ENCODE measurements at regions not wholly inside any gene's neighbourhood (a gene's known extent, or its start where the extent isn't known, plus 50 kb on each side); places are given as distances from the start of the nearest gene placed in this dataset.

DNA sequence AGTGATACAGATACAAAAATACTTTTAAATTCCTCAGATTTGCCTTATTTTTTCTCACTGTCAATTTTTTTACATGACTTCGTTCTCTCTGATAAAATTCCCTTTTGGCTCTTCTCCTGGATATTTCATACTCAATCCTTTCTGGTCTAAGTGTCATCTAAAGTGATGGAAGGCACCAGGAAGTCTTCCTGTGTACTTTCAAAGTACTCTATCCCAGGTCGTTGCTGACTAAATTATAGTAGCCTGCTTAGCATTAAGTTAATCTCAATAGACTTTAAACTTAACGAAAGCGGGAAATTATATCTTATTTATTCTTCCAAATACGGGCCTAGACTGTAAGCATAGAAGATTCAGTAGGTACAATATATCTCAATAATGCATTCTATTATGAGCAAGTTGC is 67.8 kb downstream of the CASP12 start:
- Histone ChIP-seq H3K36me3 (ENCODE audit: insufficient read depth, insufficient read length, low read length) (no peaks in the 10 kb centered on the region), H3K4me1 (ENCODE audit: insufficient read depth, insufficient read length) (no peaks in the 10 kb centered on the region), H3K4me3 (ENCODE audit: insufficient read length, low read depth) (no peak overlapping the region), H3K9ac (ENCODE audit: insufficient read length, low read depth) (no peak overlapping the region), H3K9me3 (ENCODE audit: insufficient read depth, low read length) (no peaks in the 10 kb centered on the region), H3K27me3 (ENCODE audit: insufficient read depth, insufficient read length) (no peaks in the 10 kb centered on the region)
- DNase-seq (ENCODE audit: low read depth, low spot score): no peak
- TF ChIP-seq SUZ12 (IDR thresholded peaks at IDR 0.05; ENCODE audit: extremely low read depth, insufficient read depth, insufficient read length) (no peak), ZNF274 (IDR thresholded peaks at IDR 0.05; ENCODE audit: low read depth, low read length) (no peak), YY1 (IDR thresholded peaks at IDR 0.05; ENCODE audit: insufficient read depth, insufficient read length) (no peak)

DNA sequence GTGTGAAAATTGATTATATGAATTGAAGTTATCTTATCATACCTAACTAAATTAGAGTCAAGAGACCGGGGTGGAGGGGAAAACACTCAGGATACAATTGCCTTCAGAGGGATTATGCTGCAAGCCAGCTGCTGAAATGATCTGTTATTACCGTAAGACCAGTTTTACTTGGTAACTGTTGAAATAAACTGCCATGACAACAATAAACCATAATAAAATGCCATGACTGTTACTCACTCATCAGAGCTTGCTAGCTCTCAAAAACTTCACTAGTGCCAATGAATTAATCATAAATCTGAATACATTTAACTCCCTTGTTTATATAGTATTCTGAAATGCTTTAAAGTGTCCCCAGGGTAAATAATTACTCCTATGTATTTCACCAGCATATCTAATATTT is 68.2 kb downstream of the CASP12 start:
- H3K9ac ChIP-seq (ENCODE audit: insufficient read length, low read depth): no peak overlapping the region
- no peaks in the 10 kb centered on the region for H3K36me3 ChIP-seq (ENCODE audit: insufficient read depth, insufficient read length, low read length)
- no peak for DNase-seq (ENCODE audit: low read depth, low spot score)
- no peaks in the 10 kb centered on the region for H3K27me3 ChIP-seq (ENCODE audit: insufficient read depth, insufficient read length)
- H3K9me3 ChIP-seq (ENCODE audit: insufficient read depth, low read length): no peaks in the 10 kb centered on the region
- TF ChIP-seq ZNF274 (IDR thresholded peaks at IDR 0.05; ENCODE audit: low read depth, low read length): no peak
- no peak for TF ChIP-seq YY1 (IDR thresholded peaks at IDR 0.05; ENCODE audit: insufficient read depth, insufficient read length)
- TF ChIP-seq SUZ12 (IDR thresholded peaks at IDR 0.05; ENCODE audit: extremely low read depth, insufficient read depth, insufficient read length): no peak
- H3K4me3 ChIP-seq (ENCODE audit: insufficient read length, low read depth): no peak overlapping the region
- H3K4me1 ChIP-seq (ENCODE audit: insufficient read depth, insufficient read length): no peaks in the 10 kb centered on the region

- TF ChIP-seq ZNF274 (IDR thresholded peaks at IDR 0.05; ENCODE audit: low read depth, low read length) (no peak), SUZ12 (IDR thresholded peaks at IDR 0.05; ENCODE audit: extremely low read depth, insufficient read depth, insufficient read length) (no peak), YY1 (IDR thresholded peaks at IDR 0.05; ENCODE audit: insufficient read depth, insufficient read length) (no peak)
- no peak overlapping the region for H3K9ac ChIP-seq (ENCODE audit: insufficient read length, low read depth)
- no peaks in the 10 kb centered on the region for H3K27me3 ChIP-seq (ENCODE audit: insufficient read depth, insufficient read length)
- no peaks in the 10 kb centered on the region for H3K9me3 ChIP-seq (ENCODE audit: insufficient read depth, low read length)
- DNase-seq (ENCODE audit: low read depth, low spot score): no peak
- no peak overlapping the region for H3K4me3 ChIP-seq (ENCODE audit: insufficient read length, low read depth)
- no peaks in the 10 kb centered on the region for H3K4me1 ChIP-seq (ENCODE audit: insufficient read depth, insufficient read length)
- no peaks in the 10 kb centered on the region for H3K36me3 ChIP-seq (ENCODE audit: insufficient read depth, insufficient read length, low read length)
These were observed 71.5 kb downstream of the CASP12 start for GRCh38 chr11:104826772-104827171.

- Histone ChIP-seq H3K9ac (ENCODE audit: insufficient read length, low read depth) (no peak overlapping the region), H3K4me1 (ENCODE audit: insufficient read depth, insufficient read length) (no peaks in the 10 kb centered on the region), H3K36me3 (ENCODE audit: insufficient read depth, insufficient read length, low read length) (no peaks in the 10 kb centered on the region), H3K4me3 (ENCODE audit: insufficient read length, low read depth) (no peak overlapping the region), H3K9me3 (ENCODE audit: insufficient read depth, low read length) (no peaks in the 10 kb centered on the region), H3K27me3 (ENCODE audit: insufficient read depth, insufficient read length) (no peaks in the 10 kb centered on the region)
- DNase-seq (ENCODE audit: low read depth, low spot score): no peak
- TF ChIP-seq ZNF274 (IDR thresholded peaks at IDR 0.05; ENCODE audit: low read depth, low read length): no peak
- no peak for TF ChIP-seq SUZ12 (IDR thresholded peaks at IDR 0.05; ENCODE audit: extremely low read depth, insufficient read depth, insufficient read length)
- no peak for TF ChIP-seq YY1 (IDR thresholded peaks at IDR 0.05; ENCODE audit: insufficient read depth, insufficient read length)
These were observed 74.6 kb downstream of the CASP12 start for GRCh38 chr11:104823657-104824056.

DNA sequence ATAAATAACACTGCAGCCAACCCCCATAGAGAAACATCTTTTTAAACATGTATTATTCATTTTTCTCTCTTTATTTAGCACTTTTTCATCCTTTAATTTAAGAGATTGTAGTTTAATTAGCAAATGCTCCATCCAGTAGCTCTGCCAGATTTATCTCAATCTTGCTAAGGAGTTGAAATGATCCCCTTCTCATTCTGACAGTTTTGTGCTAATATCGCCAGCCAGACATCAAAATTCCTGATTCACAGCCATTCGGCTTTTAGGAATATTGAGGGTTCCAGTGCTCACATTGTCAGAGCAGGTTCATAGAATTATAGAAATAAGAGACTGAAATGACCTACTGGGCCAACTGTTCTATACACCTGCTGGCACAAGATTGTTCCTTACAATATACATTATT is 77.8 kb downstream of the CASP12 start:
- Histone ChIP-seq H3K9ac (ENCODE audit: insufficient read length, low read depth) (no peak overlapping the region), H3K36me3 (ENCODE audit: insufficient read depth, insufficient read length, low read length) (no peaks in the 10 kb centered on the region), H3K27me3 (ENCODE audit: insufficient read depth, insufficient read length) (no peaks in the 10 kb centered on the region), H3K4me1 (ENCODE audit: insufficient read depth, insufficient read length) (no peaks in the 10 kb centered on the region), H3K9me3 (ENCODE audit: insufficient read depth, low read length) (no peaks in the 10 kb centered on the region), H3K4me3 (ENCODE audit: insufficient read length, low read depth) (no peak overlapping the region)
- TF ChIP-seq YY1 (IDR thresholded peaks at IDR 0.05; ENCODE audit: insufficient read depth, insufficient read length) (no peak), ZNF274 (IDR thresholded peaks at IDR 0.05; ENCODE audit: low read depth, low read length) (no peak), SUZ12 (IDR thresholded peaks at IDR 0.05; ENCODE audit: extremely low read depth, insufficient read depth, insufficient read length) (no peak)
- no peak for DNase-seq (ENCODE audit: low read depth, low spot score)

GRCh38 chr11:104819603-104820002 is 78.7 kb downstream of the CASP12 start:
- TF ChIP-seq ZNF274 (IDR thresholded peaks at IDR 0.05; ENCODE audit: low read depth, low read length): no peak
- TF ChIP-seq YY1 (IDR thresholded peaks at IDR 0.05; ENCODE audit: insufficient read depth, insufficient read length): no peak
- TF ChIP-seq SUZ12 (IDR thresholded peaks at IDR 0.05; ENCODE audit: extremely low read depth, insufficient read depth, insufficient read length): no peak
- H3K27me3 ChIP-seq (ENCODE audit: insufficient read depth, insufficient read length): no peaks in the 10 kb centered on the region
- H3K9ac ChIP-seq (ENCODE audit: insufficient read length, low read depth): no peak overlapping the region
- no peaks in the 10 kb centered on the region for H3K9me3 ChIP-seq (ENCODE audit: insufficient read depth, low read length)
- no peak overlapping the region for H3K4me3 ChIP-seq (ENCODE audit: insufficient read length, low read depth)
- no peaks in the 10 kb centered on the region for H3K36me3 ChIP-seq (ENCODE audit: insufficient read depth, insufficient read length, low read length)
- H3K4me1 ChIP-seq (ENCODE audit: insufficient read depth, insufficient read length): no peaks in the 10 kb centered on the region
- DNase-seq (ENCODE audit: low read depth, low spot score): no peak

DNA sequence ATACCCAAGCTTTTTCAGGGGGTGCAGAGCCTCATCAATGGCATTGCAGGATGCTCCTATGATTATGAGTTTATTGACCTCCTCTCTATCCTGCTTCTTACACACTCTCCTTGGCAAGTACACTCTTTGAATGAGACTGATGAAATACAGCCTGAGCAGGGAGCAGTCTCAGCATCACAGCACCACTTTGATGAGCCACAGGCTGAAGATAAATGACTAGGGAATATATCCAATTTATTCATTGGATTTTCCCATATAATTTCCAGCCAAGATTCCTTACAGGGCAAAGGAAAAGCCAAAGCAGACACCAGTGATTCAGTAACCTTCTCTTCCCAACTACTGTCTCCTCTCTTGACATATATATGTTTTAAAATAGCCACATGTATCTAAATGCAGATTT is 79.2 kb downstream of the CASP12 start:
- DNase-seq (ENCODE audit: low read depth, low spot score): no peak
- H3K9ac ChIP-seq (ENCODE audit: insufficient read length, low read depth): no peak overlapping the region
- TF ChIP-seq SUZ12 (IDR thresholded peaks at IDR 0.05; ENCODE audit: extremely low read depth, insufficient read depth, insufficient read length) (no peak), YY1 (IDR thresholded peaks at IDR 0.05; ENCODE audit: insufficient read depth, insufficient read length) (no peak), ZNF274 (IDR thresholded peaks at IDR 0.05; ENCODE audit: low read depth, low read length) (no peak)
- no peaks in the 10 kb centered on the region for H3K27me3 ChIP-seq (ENCODE audit: insufficient read depth, insufficient read length)
- H3K36me3 ChIP-seq (ENCODE audit: insufficient read depth, insufficient read length, low read length): no peaks in the 10 kb centered on the region
- no peaks in the 10 kb centered on the region for H3K4me1 ChIP-seq (ENCODE audit: insufficient read depth, insufficient read length)
- H3K9me3 ChIP-seq (ENCODE audit: insufficient read depth, low read length): no peaks in the 10 kb centered on the region
- no peak overlapping the region for H3K4me3 ChIP-seq (ENCODE audit: insufficient read length, low read depth)

- Histone ChIP-seq H3K36me3 (ENCODE audit: insufficient read depth, insufficient read length, low read length) (no peaks in the 10 kb centered on the region), H3K27me3 (ENCODE audit: insufficient read depth, insufficient read length) (no peaks in the 10 kb centered on the region), H3K9me3 (ENCODE audit: insufficient read depth, low read length) (no peaks in the 10 kb centered on the region), H3K4me3 (ENCODE audit: insufficient read length, low read depth) (no peak overlapping the region), H3K9ac (ENCODE audit: insufficient read length, low read depth) (no peak overlapping the region), H3K4me1 (ENCODE audit: insufficient read depth, insufficient read length) (no peaks in the 10 kb centered on the region)
- no peak for TF ChIP-seq ZNF274 (IDR thresholded peaks at IDR 0.05; ENCODE audit: low read depth, low read length)
- no peak for TF ChIP-seq SUZ12 (IDR thresholded peaks at IDR 0.05; ENCODE audit: extremely low read depth, insufficient read depth, insufficient read length)
- no peak for TF ChIP-seq YY1 (IDR thresholded peaks at IDR 0.05; ENCODE audit: insufficient read depth, insufficient read length)
- no peak for DNase-seq (ENCODE audit: low read depth, low spot score)
These were observed 80.3 kb downstream of the CASP12 start for GRCh38 chr11:104817973-104818372.
